BJ (cell line): ENCODE measurements at regions not wholly inside any gene's neighbourhood (a gene's known extent, or its start where the extent isn't known, plus 50 kb on each side); places are given as distances from the start of the nearest gene placed in this dataset.

Experiments used
- CTCF ChIA-PET: fragments of 350-600 bp; formaldehyde crosslinking; extraction: SDS; loops from one replicate; lab custom pipeline; 2021; ENCODE audit warnings: antibody characterized with exemption, inconsistent platforms; lab: Yijun Ruan, JAX
- POLR2A ChIA-PET: fragments of 300-600 bp; sonication (Branson Sonifier 250); formaldehyde crosslinking; extraction: SDS; loops from one replicate; lab custom pipeline; 2021; ENCODE audit warnings: antibody characterized with exemption; lab: Charles Lee
- DNase-seq: peaks from one replicate; pipeline ENCODE4 v3.0.0-alpha.2; 2011; ENCODE audit warnings: low read depth
- H3K27me3 ChIP-seq: 2 replicates; pipeline ENCODE4 v1.6.0; 2011; ENCODE audit warnings: low read length; ENCODE audit not compliant: control insufficient read depth, insufficient read depth
- H3K36me3 ChIP-seq: 2 replicates; pipeline ENCODE4 v1.5.1; 2011; ENCODE audit warnings: low read length; ENCODE audit not compliant: control insufficient read depth, insufficient read depth
- H3K4me3 ChIP-seq: 2 replicates; pipeline ENCODE4 v1.5.1; 2011; ENCODE audit warnings: low read depth, mild to moderate bottlenecking, control low read depth, low read length
- CTCF ChIP-seq: IDR thresholded peaks from 2 replicates; pipeline ENCODE4 v1.5.1; 2011; ENCODE audit warnings: low read depth, mild to moderate bottlenecking, control low read depth, inconsistent platforms, low read length, moderate library complexity; ENCODE audit not compliant: insufficient read depth

- POLR2A ChIA-PET, result no interaction called here
Measured at GRCh38 chr3:194083637-194084224, 52.2 kb upstream of the HES1 start.

GRCh38 chr3:194084284-194084683, 51.7 kb upstream of the HES1 start:
- Histone ChIP-seq H3K4me3 (no peak overlapping the region), H3K36me3 (no peaks in the 10 kb centered on the region), H3K27me3 (peaks cover 6% of the 10 kb centered on the region)
- ChIA-PET POLR2A (no interaction called here), CTCF (no interaction called here)
- no peak for DNase-seq
- TF ChIP-seq CTCF, result no peak

More at GRCh38 chr3:194083637-194084224, 52.2 kb upstream of the HES1 start:
- TF ChIP-seq CTCF, result no peak
- no peak for DNase-seq
- H3K27me3 ChIP-seq, result peaks cover 6% of the 10 kb centered on the region
- H3K36me3 ChIP-seq, result no peaks in the 10 kb centered on the region
- H3K4me3 ChIP-seq, result no peak overlapping the region
- CTCF ChIA-PET, result interaction anchor here (0.6 to 1.2 kb wide), 3 partner anchors 12 to 1238 kb away, joined by 3 to 4 read pairs (median 3); no protein-coding TSS in a partner anchor
